Parathyroid adenoma (tissue), 2 donors: ENCODE measurements at regions not wholly inside any gene's neighbourhood (a gene's known extent, or its start where the extent isn't known, plus 50 kb on each side); places are given as distances from the start of the nearest gene placed in this dataset.
"Not testable (repeated sequence)": the region's sequence is repeated elsewhere in the genome, so short reads cannot be mapped to it uniquely, and the experiment has no call there.

Source experiments
- H2AFZ ChIP-seq: fragments of 300-600 bp; sonication (generic); one replicate; pipeline ENCODE4 v1.7.0; 2017; ENCODE audit warnings: antibody characterized with exemption, mild to moderate bottlenecking
- H3K27ac ChIP-seq: fragments of 300-600 bp; sonication (generic); one replicate; pipeline ENCODE4 v1.7.0; 2017
- H3K27me3 ChIP-seq: fragments of 300-600 bp; sonication (generic); one replicate; pipeline ENCODE4 v1.7.0; 2017; ENCODE audit warnings: low read length; ENCODE audit not compliant: control insufficient read depth, insufficient read depth
- H3K36me3 ChIP-seq: fragments of 300-600 bp; sonication (generic); one replicate; pipeline ENCODE4 v1.7.0; 2017; ENCODE audit warnings: low read length; ENCODE audit not compliant: control insufficient read depth, insufficient read depth
- H3K4me1 ChIP-seq: fragments of 300-600 bp; sonication (generic); one replicate; pipeline ENCODE4 v1.7.0; 2017; ENCODE audit warnings: control low read depth
- H3K4me2 ChIP-seq: fragments of 300-600 bp; sonication (generic); one replicate; pipeline ENCODE4 v1.7.0; 2017; ENCODE audit warnings: low read length
- H3K4me3 ChIP-seq: fragments of 300-600 bp; sonication (generic); one replicate; pipeline ENCODE4 v1.7.0; 2017; ENCODE audit warnings: low read depth, low read length
- H3K79me2 ChIP-seq: fragments of 300-600 bp; sonication (generic); one replicate; pipeline ENCODE4 v1.7.0; 2017; ENCODE audit warnings: control low read depth
- H3K9ac ChIP-seq: fragments of 300-600 bp; sonication (generic); one replicate; pipeline ENCODE4 v1.7.0; 2017; ENCODE audit warnings: mild to moderate bottlenecking
- H3K9me3 ChIP-seq: fragments of 300-600 bp; sonication (generic); one replicate; pipeline ENCODE4 v1.7.0; 2017; ENCODE audit warnings: low read length; ENCODE audit not compliant: control insufficient read depth
- CTCF ChIP-seq: fragments of 300-600 bp; sonication (generic); IDR thresholded peaks from one replicate; pipeline ENCODE4 v1.7.0; 2017; ENCODE audit warnings: antibody characterized with exemption, mild to moderate bottlenecking
- donor health status: primary hyperparathyroidism.

GRCh38 chr16:17963185-17963836 lies 373.2 kb downstream of the NPIPA8 start:
- Histone ChIP-seq H3K9me3 (no peaks in the 10 kb centered on the region), H3K4me2 (no peak overlapping the region), H3K9ac (no peak overlapping the region), H3K4me1 (no peaks in the 10 kb centered on the region), H2AFZ (no peak overlapping the region), H3K27ac (no peak overlapping the region), H3K79me2 (no peaks in the 10 kb centered on the region), H3K4me3 (no peak overlapping the region), H3K36me3 (no peaks in the 10 kb centered on the region), H3K27me3 (no peaks in the 10 kb centered on the region)
- no peak for TF ChIP-seq CTCF

GRCh38 chr16:17962726-17963125 lies 373.8 kb downstream of the NPIPA8 start:
- no peaks in the 10 kb centered on the region for H3K27me3 ChIP-seq
- TF ChIP-seq CTCF, result no peak
- H3K36me3 ChIP-seq, result no peaks in the 10 kb centered on the region
- no peak overlapping the region for H3K4me3 ChIP-seq
- H3K9me3 ChIP-seq, result no peaks in the 10 kb centered on the region
- no peaks in the 10 kb centered on the region for H3K4me1 ChIP-seq
- H3K4me2 ChIP-seq, result no peak overlapping the region
- no peaks in the 10 kb centered on the region for H3K79me2 ChIP-seq
- H2AFZ ChIP-seq, result no peak overlapping the region
- H3K27ac ChIP-seq, result no peak overlapping the region
- no peak overlapping the region for H3K9ac ChIP-seq

GRCh38 chr16:17961822-17962221 lies 374.7 kb downstream of the NPIPA8 start:
- not testable (repeated sequence) for H3K4me3 ChIP-seq, H3K9ac ChIP-seq, H3K27me3 ChIP-seq, H3K79me2 ChIP-seq, H3K36me3 ChIP-seq, H3K4me2 ChIP-seq, H3K9me3 ChIP-seq, H3K27ac ChIP-seq, H3K4me1 ChIP-seq, H2AFZ ChIP-seq

- Histone ChIP-seq H3K4me3 (no peak overlapping the region), H3K36me3 (no peaks in the 10 kb centered on the region), H3K9me3 (no peaks in the 10 kb centered on the region), H3K27ac (no peak overlapping the region), H3K79me2 (no peaks in the 10 kb centered on the region), H2AFZ (no peak overlapping the region), H3K4me2 (no peak overlapping the region), H3K9ac (no peak overlapping the region), H3K4me1 (no peaks in the 10 kb centered on the region), H3K27me3 (no peaks in the 10 kb centered on the region)
- TF ChIP-seq CTCF, result no peak
Measured at GRCh38 chr16:17951378-17951777, 385.2 kb downstream of the NPIPA8 start.

GRCh38 chr16:17949982-17950250 lies 386.6 kb downstream of the NPIPA8 start:
- Histone ChIP-seq H3K4me1 (no peaks in the 10 kb centered on the region), H3K36me3 (no peaks in the 10 kb centered on the region), H2AFZ (no peak overlapping the region), H3K4me3 (no peak overlapping the region), H3K9me3 (no peaks in the 10 kb centered on the region), H3K4me2 (no peak overlapping the region), H3K27ac (no peak overlapping the region), H3K9ac (no peak overlapping the region), H3K79me2 (no peaks in the 10 kb centered on the region), H3K27me3 (no peaks in the 10 kb centered on the region)
- no peak for TF ChIP-seq CTCF
